GM23338 (cell line): ENCODE measurements at regions not wholly inside any gene's neighbourhood (a gene's known extent, or its start where the extent isn't known, plus 50 kb on each side); places are given as distances from the start of the nearest gene placed in this dataset.

Source experiments
- ATAC-seq: fragments of 200-7000 bp; cut with Tn5 transposase; 3 replicates; pipeline ENCODE4 v1.9.1; 2020
- DNase-seq: peaks from one replicate; pipeline ENCODE4 v3.0.0-alpha.2; 2015; ENCODE audit warnings: low spot score
- H2AFZ ChIP-seq: fragments of 200-600 bp; sonication (generic); 2 replicates; pipeline ENCODE4 v1.8.0; 2016; ENCODE audit warnings: antibody characterized with exemption, mild to moderate bottlenecking, moderate library complexity
- H3F3A ChIP-seq: fragments of 200-600 bp; sonication (generic); replicated peaks from 2 replicates; pipeline ENCODE4 v1.8.0; 2017; ENCODE audit warnings: antibody characterized with exemption, mixed run types, low read depth
- H3K27ac ChIP-seq: fragments of 200-600 bp; sonication (generic); 2 replicates; pipeline ENCODE4 v1.6.1; 2016; ENCODE audit warnings: low read depth
- H3K27me3 ChIP-seq: fragments of 200-600 bp; sonication (generic); 2 replicates; pipeline ENCODE4 v1.8.0; 2016; ENCODE audit warnings: mild to moderate bottlenecking, mixed run types, moderate library complexity; ENCODE audit not compliant: insufficient read depth
- H3K36me3 ChIP-seq: fragments of 200-600 bp; sonication (generic); 2 replicates; pipeline ENCODE4 v1.8.0; 2016; ENCODE audit warnings: mild to moderate bottlenecking; ENCODE audit not compliant: insufficient read depth
- H3K4me1 ChIP-seq: fragments of 200-600 bp; sonication (generic); 2 replicates; pipeline ENCODE4 v1.8.0; 2016; ENCODE audit warnings: mild to moderate bottlenecking, moderate library complexity; ENCODE audit not compliant: insufficient read depth
- H3K4me2 ChIP-seq: fragments of 200-600 bp; sonication (generic); 2 replicates; pipeline ENCODE4 v1.7.1; 2017; ENCODE audit warnings: mixed run types
- H3K4me3 ChIP-seq: fragments of 200-600 bp; sonication (generic); 2 replicates; pipeline ENCODE4 v1.6.1; 2016; ENCODE audit warnings: mixed run types
- H3K79me2 ChIP-seq: fragments of 200-600 bp; sonication (generic); replicated peaks from 2 replicates; pipeline ENCODE4 v1.8.0; 2017; ENCODE audit warnings: mild to moderate bottlenecking; ENCODE audit not compliant: insufficient read depth
- H3K9me2 ChIP-seq: fragments of 200-600 bp; sonication (generic); 2 replicates; pipeline ENCODE4 v1.8.0; 2017; ENCODE audit not compliant: insufficient read depth
- H4K20me1 ChIP-seq: fragments of 200-600 bp; sonication (generic); replicated peaks from 2 replicates; pipeline ENCODE4 v1.8.0; 2017; ENCODE audit warnings: mild to moderate bottlenecking; ENCODE audit not compliant: insufficient read depth
- H3K27ac Mint-ChIP-seq: 2 replicates; pipeline ENCODE4 v1.8.0; 2020; ENCODE audit warnings: inconsistent platforms, mild to moderate bottlenecking, moderate library complexity, mixed read lengths
- H3K27me3 Mint-ChIP-seq: 3 replicates; pipeline ENCODE4 v1.8.0; 2022; ENCODE audit warnings: low read depth, mild to moderate bottlenecking, moderate library complexity, mixed read lengths, inconsistent platforms; ENCODE audit not compliant: insufficient read depth, poor library complexity
- H3K36me3 Mint-ChIP-seq: 3 replicates; pipeline ENCODE4 v1.8.0; 2021; ENCODE audit warnings: low read depth, mild to moderate bottlenecking, inconsistent platforms, moderate library complexity, mixed read lengths
- H3K4me1 Mint-ChIP-seq: 3 replicates; pipeline ENCODE4 v1.8.0; 2020; ENCODE audit warnings: mild to moderate bottlenecking, inconsistent platforms, mixed read lengths
- H3K4me3 Mint-ChIP-seq: 3 replicates; pipeline ENCODE4 v1.8.0; 2021; ENCODE audit warnings: moderate library complexity, mild to moderate bottlenecking, inconsistent platforms, mixed read lengths
- H3K9me3 Mint-ChIP-seq: 3 replicates; pipeline ENCODE4 v1.8.0; 2020; ENCODE audit warnings: moderate library complexity, mild to moderate bottlenecking, inconsistent platforms, mixed read lengths
- CREB1 ChIP-seq: fragments of 250-450 bp; sonication (Bioruptor Pico); IDR thresholded peaks from 2 replicates; pipeline ENCODE4 v1.5.0; 2020; ENCODE audit warnings: low read depth, mild to moderate bottlenecking, moderate library complexity
- EZH2 ChIP-seq: fragments of 200-600 bp; sonication (generic); IDR thresholded peaks from one replicate; pipeline ENCODE4 v1.8.0; 2017; ENCODE audit warnings: antibody characterized with exemption, mild to moderate bottlenecking, low read depth; ENCODE audit not compliant: unreplicated experiment
- EZH2phosphoT487 ChIP-seq: fragments of 200-600 bp; sonication (generic); IDR thresholded peaks from one replicate; pipeline ENCODE4 v1.8.1; 2018; ENCODE audit warnings: antibody characterized with exemption; ENCODE audit not compliant: unreplicated experiment
- JUNB ChIP-seq: IDR thresholded peaks from one replicate; pipeline ENCODE4 v1.6.1; 2016; ENCODE audit warnings: antibody characterized with exemption; ENCODE audit not compliant: unreplicated experiment
- NANOG ChIP-seq: IDR thresholded peaks from 2 replicates; pipeline ENCODE4 v1.6.1; 2016; ENCODE audit warnings: antibody characterized with exemption, borderline replicate concordance
- POLR2AphosphoS5 ChIP-seq: IDR thresholded peaks from 2 replicates; pipeline ENCODE4 v1.6.1; 2016; ENCODE audit warnings: antibody characterized with exemption, low read depth
- STAT1 ChIP-seq: IDR thresholded peaks from one replicate; pipeline ENCODE4 v1.6.1; 2016; ENCODE audit warnings: antibody characterized with exemption; ENCODE audit not compliant: unreplicated experiment
- ZNF114 ChIP-seq: fragments of 250-450 bp; sonication (Bioruptor Pico); IDR thresholded peaks from 2 replicates; pipeline ENCODE4 v1.5.0; 2020; ENCODE audit warnings: mild to moderate bottlenecking, moderate library complexity
- ZNF331 ChIP-seq: fragments of 250-450 bp; sonication (Bioruptor Pico); IDR thresholded peaks from 2 replicates; pipeline ENCODE4 v1.5.0; 2020; ENCODE audit warnings: low read depth, mild to moderate bottlenecking, moderate library complexity
- TF ChIP-seq, protein P1 (sequence below): IDR thresholded peaks from 2 replicates; pipeline ENCODE4 v1.6.1; 2016; ENCODE audit warnings: antibody characterized with exemption
- TF ChIP-seq, protein P2 (sequence below): fragments of 250-450 bp; sonication (Bioruptor Pico); IDR thresholded peaks from 2 replicates; pipeline ENCODE4 v1.5.0; 2020; ENCODE audit warnings: mild to moderate bottlenecking, moderate library complexity
- TF ChIP-seq, protein P3 (sequence below), 2 experiments: fragments of 200-600 bp in 1 of 2; sonication (generic) in 1 of 2; conservative IDR thresholded peaks; 2 replicates each; pipeline versions ENCODE4 v1.5.1 to v1.6.1; 2016 to 2017; ENCODE audit warnings: antibody characterized with exemption in 2 of 2, low read depth in 2 of 2, mild to moderate bottlenecking in 2 of 2, moderate library complexity in 1 of 2
- TF ChIP-seq, protein P4 (sequence below): IDR thresholded peaks from one replicate; pipeline ENCODE4 v1.6.1; 2018; ENCODE audit warnings: antibody characterized with exemption; ENCODE audit not compliant: unreplicated experiment

DNA sequence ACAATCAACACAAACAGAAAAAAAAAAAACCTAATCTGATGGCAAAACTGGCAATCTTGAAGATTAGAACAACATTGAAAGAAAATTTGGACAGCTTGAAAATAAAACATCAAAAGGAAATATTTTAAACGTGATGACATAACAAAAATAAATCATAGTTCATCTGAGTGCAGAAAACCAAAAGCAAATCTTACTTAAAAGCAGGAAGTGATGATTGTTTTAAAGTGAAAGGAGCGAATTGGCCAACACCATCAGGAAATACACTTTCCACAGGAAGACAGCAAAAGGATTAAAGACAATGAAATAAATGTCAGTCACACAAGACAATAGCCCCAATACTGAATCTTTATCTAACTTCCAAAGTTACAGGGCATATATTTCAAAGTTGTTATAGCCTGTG is 696.5 kb upstream of the CHORDC1 start:
- H3K4me1 ChIP-seq = no peaks in the 10 kb centered on the region
- TF ChIP-seq JUNB = no peak
- TF ChIP-seq ZNF114 = no peak
- no peak for TF ChIP-seq EZH2
- TF ChIP-seq, protein P1, sequence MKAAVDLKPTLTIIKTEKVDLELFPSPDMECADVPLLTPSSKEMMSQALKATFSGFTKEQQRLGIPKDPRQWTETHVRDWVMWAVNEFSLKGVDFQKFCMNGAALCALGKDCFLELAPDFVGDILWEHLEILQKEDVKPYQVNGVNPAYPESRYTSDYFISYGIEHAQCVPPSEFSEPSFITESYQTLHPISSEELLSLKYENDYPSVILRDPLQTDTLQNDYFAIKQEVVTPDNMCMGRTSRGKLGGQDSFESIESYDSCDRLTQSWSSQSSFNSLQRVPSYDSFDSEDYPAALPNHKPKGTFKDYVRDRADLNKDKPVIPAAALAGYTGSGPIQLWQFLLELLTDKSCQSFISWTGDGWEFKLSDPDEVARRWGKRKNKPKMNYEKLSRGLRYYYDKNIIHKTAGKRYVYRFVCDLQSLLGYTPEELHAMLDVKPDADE = no peak
- TF ChIP-seq, protein P2, sequence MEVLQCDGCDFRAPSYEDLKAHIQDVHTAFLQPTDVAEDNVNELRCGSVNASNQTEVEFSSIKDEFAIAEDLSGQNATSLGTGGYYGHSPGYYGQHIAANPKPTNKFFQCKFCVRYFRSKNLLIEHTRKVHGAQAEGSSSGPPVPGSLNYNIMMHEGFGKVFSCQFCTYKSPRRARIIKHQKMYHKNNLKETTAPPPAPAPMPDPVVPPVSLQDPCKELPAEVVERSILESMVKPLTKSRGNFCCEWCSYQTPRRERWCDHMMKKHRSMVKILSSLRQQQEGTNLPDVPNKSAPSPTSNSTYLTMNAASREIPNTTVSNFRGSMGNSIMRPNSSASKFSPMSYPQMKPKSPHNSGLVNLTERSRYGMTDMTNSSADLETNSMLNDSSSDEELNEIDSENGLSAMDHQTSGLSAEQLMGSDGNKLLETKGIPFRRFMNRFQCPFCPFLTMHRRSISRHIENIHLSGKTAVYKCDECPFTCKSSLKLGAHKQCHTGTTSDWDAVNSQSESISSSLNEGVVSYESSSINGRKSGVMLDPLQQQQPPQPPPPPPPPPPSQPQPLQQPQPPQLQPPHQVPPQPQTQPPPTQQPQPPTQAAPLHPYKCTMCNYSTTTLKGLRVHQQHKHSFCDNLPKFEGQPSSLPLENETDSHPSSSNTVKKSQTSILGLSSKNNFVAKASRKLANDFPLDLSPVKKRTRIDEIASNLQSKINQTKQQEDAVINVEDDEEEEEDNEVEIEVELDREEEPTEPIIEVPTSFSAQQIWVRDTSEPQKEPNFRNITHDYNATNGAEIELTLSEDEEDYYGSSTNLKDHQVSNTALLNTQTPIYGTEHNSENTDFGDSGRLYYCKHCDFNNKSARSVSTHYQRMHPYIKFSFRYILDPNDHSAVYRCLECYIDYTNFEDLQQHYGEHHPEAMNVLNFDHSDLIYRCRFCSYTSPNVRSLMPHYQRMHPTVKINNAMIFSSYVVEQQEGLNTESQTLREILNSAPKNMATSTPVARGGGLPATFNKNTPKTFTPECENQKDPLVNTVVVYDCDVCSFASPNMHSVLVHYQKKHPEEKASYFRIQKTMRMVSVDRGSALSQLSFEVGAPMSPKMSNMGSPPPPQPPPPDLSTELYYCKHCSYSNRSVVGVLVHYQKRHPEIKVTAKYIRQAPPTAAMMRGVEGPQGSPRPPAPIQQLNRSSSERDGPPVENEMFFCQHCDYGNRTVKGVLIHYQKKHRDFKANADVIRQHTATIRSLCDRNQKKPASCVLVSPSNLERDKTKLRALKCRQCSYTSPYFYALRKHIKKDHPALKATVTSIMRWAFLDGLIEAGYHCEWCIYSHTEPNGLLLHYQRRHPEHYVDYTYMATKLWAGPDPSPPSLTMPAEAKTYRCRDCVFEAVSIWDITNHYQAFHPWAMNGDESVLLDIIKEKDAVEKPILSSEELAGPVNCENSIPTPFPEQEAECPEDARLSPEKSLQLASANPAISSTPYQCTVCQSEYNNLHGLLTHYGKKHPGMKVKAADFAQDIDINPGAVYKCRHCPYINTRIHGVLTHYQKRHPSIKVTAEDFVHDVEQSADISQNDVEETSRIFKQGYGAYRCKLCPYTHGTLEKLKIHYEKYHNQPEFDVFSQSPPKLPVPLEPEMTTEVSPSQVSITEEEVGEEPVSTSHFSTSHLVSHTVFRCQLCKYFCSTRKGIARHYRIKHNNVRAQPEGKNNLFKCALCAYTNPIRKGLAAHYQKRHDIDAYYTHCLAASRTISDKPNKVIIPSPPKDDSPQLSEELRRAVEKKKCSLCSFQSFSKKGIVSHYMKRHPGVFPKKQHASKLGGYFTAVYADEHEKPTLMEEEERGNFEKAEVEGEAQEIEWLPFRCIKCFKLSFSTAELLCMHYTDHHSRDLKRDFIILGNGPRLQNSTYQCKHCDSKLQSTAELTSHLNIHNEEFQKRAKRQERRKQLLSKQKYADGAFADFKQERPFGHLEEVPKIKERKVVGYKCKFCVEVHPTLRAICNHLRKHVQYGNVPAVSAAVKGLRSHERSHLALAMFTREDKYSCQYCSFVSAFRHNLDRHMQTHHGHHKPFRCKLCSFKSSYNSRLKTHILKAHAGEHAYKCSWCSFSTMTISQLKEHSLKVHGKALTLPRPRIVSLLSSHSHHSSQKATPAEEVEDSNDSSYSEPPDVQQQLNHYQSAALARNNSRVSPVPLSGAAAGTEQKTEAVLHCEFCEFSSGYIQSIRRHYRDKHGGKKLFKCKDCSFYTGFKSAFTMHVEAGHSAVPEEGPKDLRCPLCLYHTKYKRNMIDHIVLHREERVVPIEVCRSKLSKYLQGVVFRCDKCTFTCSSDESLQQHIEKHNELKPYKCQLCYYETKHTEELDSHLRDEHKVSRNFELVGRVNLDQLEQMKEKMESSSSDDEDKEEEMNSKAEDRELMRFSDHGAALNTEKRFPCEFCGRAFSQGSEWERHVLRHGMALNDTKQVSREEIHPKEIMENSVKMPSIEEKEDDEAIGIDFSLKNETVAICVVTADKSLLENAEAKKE (CRISPR knock-in tag) = no peak
- TF ChIP-seq, protein P3, sequence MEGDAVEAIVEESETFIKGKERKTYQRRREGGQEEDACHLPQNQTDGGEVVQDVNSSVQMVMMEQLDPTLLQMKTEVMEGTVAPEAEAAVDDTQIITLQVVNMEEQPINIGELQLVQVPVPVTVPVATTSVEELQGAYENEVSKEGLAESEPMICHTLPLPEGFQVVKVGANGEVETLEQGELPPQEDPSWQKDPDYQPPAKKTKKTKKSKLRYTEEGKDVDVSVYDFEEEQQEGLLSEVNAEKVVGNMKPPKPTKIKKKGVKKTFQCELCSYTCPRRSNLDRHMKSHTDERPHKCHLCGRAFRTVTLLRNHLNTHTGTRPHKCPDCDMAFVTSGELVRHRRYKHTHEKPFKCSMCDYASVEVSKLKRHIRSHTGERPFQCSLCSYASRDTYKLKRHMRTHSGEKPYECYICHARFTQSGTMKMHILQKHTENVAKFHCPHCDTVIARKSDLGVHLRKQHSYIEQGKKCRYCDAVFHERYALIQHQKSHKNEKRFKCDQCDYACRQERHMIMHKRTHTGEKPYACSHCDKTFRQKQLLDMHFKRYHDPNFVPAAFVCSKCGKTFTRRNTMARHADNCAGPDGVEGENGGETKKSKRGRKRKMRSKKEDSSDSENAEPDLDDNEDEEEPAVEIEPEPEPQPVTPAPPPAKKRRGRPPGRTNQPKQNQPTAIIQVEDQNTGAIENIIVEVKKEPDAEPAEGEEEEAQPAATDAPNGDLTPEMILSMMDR (conservative IDR thresholded peaks at IDR 0.05; ENCODE audit: low read depth in 2 of 2) = no peak
- TF ChIP-seq NANOG = no peak
- TF ChIP-seq POLR2AphosphoS5 = no peak
- TF ChIP-seq ZNF331 (CRISPR knock-in tag) = no peak
- no peak for TF ChIP-seq STAT1
- no peak for TF ChIP-seq EZH2phosphoT487
- TF ChIP-seq, protein P4, sequence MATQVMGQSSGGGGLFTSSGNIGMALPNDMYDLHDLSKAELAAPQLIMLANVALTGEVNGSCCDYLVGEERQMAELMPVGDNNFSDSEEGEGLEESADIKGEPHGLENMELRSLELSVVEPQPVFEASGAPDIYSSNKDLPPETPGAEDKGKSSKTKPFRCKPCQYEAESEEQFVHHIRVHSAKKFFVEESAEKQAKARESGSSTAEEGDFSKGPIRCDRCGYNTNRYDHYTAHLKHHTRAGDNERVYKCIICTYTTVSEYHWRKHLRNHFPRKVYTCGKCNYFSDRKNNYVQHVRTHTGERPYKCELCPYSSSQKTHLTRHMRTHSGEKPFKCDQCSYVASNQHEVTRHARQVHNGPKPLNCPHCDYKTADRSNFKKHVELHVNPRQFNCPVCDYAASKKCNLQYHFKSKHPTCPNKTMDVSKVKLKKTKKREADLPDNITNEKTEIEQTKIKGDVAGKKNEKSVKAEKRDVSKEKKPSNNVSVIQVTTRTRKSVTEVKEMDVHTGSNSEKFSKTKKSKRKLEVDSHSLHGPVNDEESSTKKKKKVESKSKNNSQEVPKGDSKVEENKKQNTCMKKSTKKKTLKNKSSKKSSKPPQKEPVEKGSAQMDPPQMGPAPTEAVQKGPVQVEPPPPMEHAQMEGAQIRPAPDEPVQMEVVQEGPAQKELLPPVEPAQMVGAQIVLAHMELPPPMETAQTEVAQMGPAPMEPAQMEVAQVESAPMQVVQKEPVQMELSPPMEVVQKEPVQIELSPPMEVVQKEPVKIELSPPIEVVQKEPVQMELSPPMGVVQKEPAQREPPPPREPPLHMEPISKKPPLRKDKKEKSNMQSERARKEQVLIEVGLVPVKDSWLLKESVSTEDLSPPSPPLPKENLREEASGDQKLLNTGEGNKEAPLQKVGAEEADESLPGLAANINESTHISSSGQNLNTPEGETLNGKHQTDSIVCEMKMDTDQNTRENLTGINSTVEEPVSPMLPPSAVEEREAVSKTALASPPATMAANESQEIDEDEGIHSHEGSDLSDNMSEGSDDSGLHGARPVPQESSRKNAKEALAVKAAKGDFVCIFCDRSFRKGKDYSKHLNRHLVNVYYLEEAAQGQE = no peak
- TF ChIP-seq CREB1 (CRISPR knock-in tag) = no peak
- no peak for ATAC-seq
- H3F3A ChIP-seq = no peaks in the 10 kb centered on the region
- no peaks in the 10 kb centered on the region for H3K9me2 ChIP-seq
- no peak overlapping the region for H3K27ac ChIP-seq
- DNase-seq = no peak
- H3K36me3 Mint-ChIP-seq = no peaks in the 10 kb centered on the region
- H3K4me1 Mint-ChIP-seq = no peaks in the 10 kb centered on the region
- H3K4me2 ChIP-seq = no peak overlapping the region
- no peaks in the 10 kb centered on the region for H3K79me2 ChIP-seq
- H3K36me3 ChIP-seq = no peaks in the 10 kb centered on the region
- H3K4me3 ChIP-seq = no peak overlapping the region
- H3K27ac Mint-ChIP-seq = peak overlapping the region; percentile 12; the same call in 1 of the 2 replicates
- no peaks in the 10 kb centered on the region for H3K27me3 Mint-ChIP-seq
- H3K4me3 Mint-ChIP-seq = no peak overlapping the region
- H4K20me1 ChIP-seq = no peaks in the 10 kb centered on the region
- no peaks in the 10 kb centered on the region for H3K27me3 ChIP-seq
- H2AFZ ChIP-seq = no peak overlapping the region
- H3K9me3 Mint-ChIP-seq = no peaks in the 10 kb centered on the region
